Chondrocyte (in vitro differentiated cells): ENCODE measurements at regions not wholly inside any gene's neighbourhood (a gene's known extent, or its start where the extent isn't known, plus 50 kb on each side); places are given as distances from the start of the nearest gene placed in this dataset.
"Not testable (repeated sequence)": the region's sequence is repeated elsewhere in the genome, so short reads cannot be mapped to it uniquely, and the experiment has no call there.

Experiments used
- DNase-seq: peaks from one replicate; pipeline ENCODE4 v3.0.0; 2021; ENCODE audit warnings: mixed read lengths, low spot score
- H3K27ac Mint-ChIP-seq: one replicate; pipeline ENCODE4 v1.8.0; 2021; ENCODE audit warnings: mild to moderate bottlenecking, moderate library complexity, mixed read lengths; ENCODE audit not compliant: unreplicated experiment
- H3K27me3 Mint-ChIP-seq: 2 replicates; pipeline ENCODE4 v1.8.0; 2021; ENCODE audit warnings: low read depth, mixed read lengths
- H3K36me3 Mint-ChIP-seq: 2 replicates; pipeline ENCODE4 v1.8.0; 2021; ENCODE audit warnings: low read depth, mixed read lengths
- H3K4me1 Mint-ChIP-seq: 2 replicates; pipeline ENCODE4 v1.8.0; 2021; ENCODE audit warnings: low read depth, mild to moderate bottlenecking, mixed read lengths
- H3K4me3 Mint-ChIP-seq: one replicate; pipeline ENCODE4 v1.8.0; 2021; ENCODE audit warnings: mild to moderate bottlenecking, moderate library complexity, mixed read lengths; ENCODE audit not compliant: unreplicated experiment
- H3K9me3 Mint-ChIP-seq: 2 replicates; pipeline ENCODE4 v1.8.0; 2021; ENCODE audit warnings: low read depth, mixed read lengths
- CTCF ChIP-seq: fragments of 200-600 bp; sonication (generic); IDR thresholded peaks from 2 replicates; pipeline ENCODE4 v1.5.0; 2021; ENCODE audit warnings: antibody characterized with exemption, mild to moderate bottlenecking, moderate library complexity

- H3K27ac Mint-ChIP-seq: no peak overlapping the region
Measured at GRCh38 chrX:93868289-93868965, 194.4 kb downstream of the FAM133A start.

DNA sequence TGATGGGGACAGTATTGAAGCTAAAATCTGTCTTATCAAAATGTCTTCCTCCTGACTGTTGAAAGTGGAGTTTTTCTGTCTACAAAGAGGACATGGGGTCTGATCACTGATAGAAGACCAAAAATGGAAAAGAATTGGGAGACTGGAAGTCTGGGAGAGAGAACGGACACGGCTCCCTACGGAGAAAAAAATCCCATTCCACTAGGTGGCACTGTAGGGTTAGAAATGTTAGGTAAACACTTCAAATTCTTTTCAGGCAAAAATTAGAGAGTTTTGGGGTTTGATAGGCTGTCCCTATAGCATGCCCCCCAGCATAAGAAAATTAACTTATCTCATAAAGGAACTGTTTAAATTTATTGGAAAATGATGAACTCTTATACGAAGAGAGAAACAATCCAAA, 200.5 kb downstream of the FAM133A start:
- Mint-ChIP-seq H3K4me3 (no peak overlapping the region), H3K9me3 (peaks cover 15% of the 10 kb centered on the region), H3K27ac (no peak overlapping the region), H3K36me3 (peaks cover 4% of the 10 kb centered on the region), H3K4me1 (no peaks in the 10 kb centered on the region), H3K27me3 (peaks cover 3% of the 10 kb centered on the region)
- TF ChIP-seq CTCF: peak; percentile 80
- DNase-seq: no peak

More at GRCh38 chrX:93868289-93868965, 194.4 kb downstream of the FAM133A start:
- Mint-ChIP-seq H3K36me3 (no peaks in the 10 kb centered on the region), H3K27me3 (peaks cover 2% of the 10 kb centered on the region), H3K4me1 (no peaks in the 10 kb centered on the region), H3K9me3 (no peaks in the 10 kb centered on the region), H3K4me3 (no peak overlapping the region)
- DNase-seq: no peak
- no peak for TF ChIP-seq CTCF

DNA sequence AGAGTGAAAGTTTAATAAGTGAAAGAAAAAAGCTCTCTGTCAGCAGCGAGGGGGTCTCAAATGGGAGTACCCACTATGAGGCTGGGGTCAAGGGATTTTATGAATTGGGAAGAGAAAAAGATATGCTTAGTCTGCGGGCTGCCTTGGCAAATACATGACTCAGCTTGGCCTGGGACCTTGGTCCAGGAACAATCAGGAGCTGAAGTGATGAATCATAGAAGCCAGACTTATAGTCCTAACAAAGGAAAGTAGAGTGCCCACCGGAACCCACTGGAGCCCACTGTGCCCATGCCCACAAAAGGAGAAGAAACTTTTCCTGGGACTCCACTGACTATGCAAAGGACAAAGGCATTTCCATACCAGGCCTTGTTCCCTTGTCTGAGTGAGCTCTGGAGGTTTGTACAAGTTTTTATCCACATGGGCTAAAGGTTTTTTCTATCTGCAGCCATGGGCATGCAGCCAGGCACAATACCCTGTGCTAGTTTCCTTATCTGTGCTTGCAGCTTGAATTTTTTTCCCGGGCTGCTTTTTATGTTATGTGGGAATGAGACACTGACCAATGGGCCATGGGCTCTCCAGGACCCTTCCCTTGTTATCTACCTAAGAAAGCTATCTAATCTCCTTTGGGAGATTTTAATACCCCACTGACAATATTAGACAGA, 201.7 kb downstream of the FAM133A start:
- H3K9me3 Mint-ChIP-seq: peaks cover 15% of the 10 kb centered on the region
- TF ChIP-seq CTCF: no peak
- H3K27me3 Mint-ChIP-seq: peaks cover 3% of the 10 kb centered on the region

GRCh38 chrX:93921041-93921440, 247.0 kb downstream of the FAM133A start:
- not testable (repeated sequence) for H3K27ac Mint-ChIP-seq, H3K36me3 Mint-ChIP-seq, DNase-seq, H3K27me3 Mint-ChIP-seq, H3K4me3 Mint-ChIP-seq, H3K9me3 Mint-ChIP-seq, H3K4me1 Mint-ChIP-seq

More for the DNA sequence above, 201.7 kb downstream of the FAM133A start:
- Mint-ChIP-seq H3K4me3 (no peak overlapping the region), H3K27ac (no peak overlapping the region), H3K4me1 (no peaks in the 10 kb centered on the region), H3K36me3 (peaks cover 4% of the 10 kb centered on the region)
- DNase-seq: no peak

DNA sequence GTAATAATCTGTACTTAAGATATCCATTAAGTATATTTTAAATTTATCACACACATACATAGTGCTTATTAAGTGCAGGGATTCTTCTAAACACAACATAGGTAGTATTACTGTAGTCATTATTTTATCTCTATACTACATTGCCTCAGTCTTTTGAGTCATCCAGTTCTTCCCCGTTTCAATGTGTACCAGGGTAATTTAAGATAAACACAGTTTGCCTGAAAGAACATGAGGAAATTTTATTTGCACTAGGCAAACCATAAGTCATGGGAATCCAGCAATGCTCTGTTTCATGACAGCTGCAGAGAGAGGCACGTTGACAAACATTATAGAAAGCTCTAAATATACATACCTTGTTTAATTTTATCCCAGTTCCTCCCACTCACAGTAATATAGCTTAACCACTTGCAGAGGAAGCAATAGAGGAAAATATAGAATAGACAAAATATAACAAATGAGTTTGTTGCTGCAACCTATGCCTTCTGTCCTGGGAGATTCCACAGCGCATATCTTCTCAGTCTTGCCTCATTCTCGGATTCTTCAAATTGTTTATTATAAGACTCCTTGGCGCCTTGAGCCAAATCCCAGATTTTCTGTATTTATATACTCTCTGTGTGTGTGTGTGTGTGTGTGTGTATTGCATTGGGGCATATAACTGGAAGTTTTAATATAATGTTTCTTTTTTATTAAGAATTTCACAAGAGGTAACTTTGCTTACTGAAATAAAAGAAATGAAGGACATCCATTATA, 258.6 kb downstream of the FAM133A start:
- no peak overlapping the region for H3K27ac Mint-ChIP-seq
- TF ChIP-seq CTCF: no peak
- no peak for DNase-seq
- no peak overlapping the region for H3K4me3 Mint-ChIP-seq
- no peaks in the 10 kb centered on the region for H3K4me1 Mint-ChIP-seq
- H3K36me3 Mint-ChIP-seq: no peaks in the 10 kb centered on the region
- no peaks in the 10 kb centered on the region for H3K27me3 Mint-ChIP-seq
- H3K9me3 Mint-ChIP-seq: peaks cover 9% of the 10 kb centered on the region
